Testis (tissue), 2 donors: ENCODE measurements at regions not wholly inside any gene's neighbourhood (a gene's known extent, or its start where the extent isn't known, plus 50 kb on each side); places are given as distances from the start of the nearest gene placed in this dataset.

Experiments used
- CTCF ChIP-seq, 3 experiments: fragments of 450-650 bp in 2 of 3; fragments of 200-600 bp in 1 of 3; sonication (generic) in 1 of 3; IDR thresholded peaks; one replicate each; pipeline ENCODE4 v1.5.1; 2016 to 2019; ENCODE audit warnings: antibody characterized with exemption in 3 of 3, mild to moderate bottlenecking in 2 of 3, moderate library complexity in 1 of 3
- POLR2A ChIP-seq: fragments of 450-650 bp; IDR thresholded peaks from one replicate; pipeline ENCODE4 v1.6.1; 2017; ENCODE audit warnings: antibody characterized with exemption, mild to moderate bottlenecking, moderate library complexity

DNA sequence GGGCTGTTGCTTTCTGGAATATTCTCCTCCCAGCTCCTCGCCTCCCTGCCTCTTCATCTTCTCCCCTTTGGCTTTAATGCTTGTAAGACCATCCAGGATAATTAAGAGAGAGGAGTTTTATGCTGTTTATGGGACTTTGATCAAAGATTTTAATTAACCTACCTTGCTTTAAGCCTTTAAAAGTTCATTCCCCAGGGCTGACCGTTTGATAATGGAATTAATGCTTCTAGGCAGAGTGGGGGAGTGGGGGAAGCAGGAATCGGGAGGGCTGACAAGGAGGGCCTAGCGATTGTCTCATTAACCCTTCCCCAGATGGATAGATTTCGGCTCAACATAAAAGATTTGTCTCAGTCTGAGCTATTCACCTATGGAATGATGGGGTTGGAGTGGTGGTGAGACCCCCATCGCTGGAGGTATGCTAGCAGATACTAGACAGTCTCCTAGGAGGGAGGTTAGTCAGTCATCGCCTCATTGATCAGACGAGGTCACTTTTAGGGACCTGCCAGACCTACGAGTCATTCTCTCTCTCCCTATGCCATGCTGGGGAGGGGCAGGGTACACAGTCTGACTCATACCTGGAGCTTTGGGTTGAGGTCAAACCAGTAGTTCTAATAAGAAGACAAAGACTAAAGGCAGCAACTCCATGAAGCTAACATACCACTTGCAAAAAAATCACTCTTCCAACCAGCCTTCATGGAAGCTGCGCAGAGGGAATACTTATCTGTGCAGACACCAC, 236.6 kb upstream of the NLRP1 start:
- no peak for TF ChIP-seq CTCF (IDR thresholded peaks at IDR 0.05)
- TF ChIP-seq POLR2A, result no peak
